Tibial nerve (tissue), 4 donors: ENCODE measurements at regions not wholly inside any gene's neighbourhood (a gene's known extent, or its start where the extent isn't known, plus 50 kb on each side); places are given as distances from the start of the nearest gene placed in this dataset.

ENCODE experiments used
- EP300 ChIP-seq, 2 donors: sonication (generic); formaldehyde crosslinking; IDR thresholded peaks; one replicate each; pipeline ENCODE4 v1.6.1; 2017; ENCODE audit warnings: antibody characterized with exemption in 2 of 2, mild to moderate bottlenecking in 1 of 2
- POLR2A ChIP-seq, 2 donors: fragments of 450-650 bp; IDR thresholded peaks; one replicate each; pipeline ENCODE4 v1.6.1; 2017; ENCODE audit warnings: antibody characterized with exemption in 2 of 2, mild to moderate bottlenecking in 2 of 2, moderate library complexity in 2 of 2
- TF ChIP-seq, protein P1 (sequence below), 5 experiments: fragments of 200-600 bp in 3 of 5; fragments of 450-650 bp in 2 of 5; sonication (generic) in 3 of 5; IDR thresholded peaks; one replicate each; pipeline ENCODE4 v1.5.1; 2016 to 2019; ENCODE audit warnings: antibody characterized with exemption in 5 of 5, mild to moderate bottlenecking in 3 of 5, moderate library complexity in 2 of 5

DNA sequence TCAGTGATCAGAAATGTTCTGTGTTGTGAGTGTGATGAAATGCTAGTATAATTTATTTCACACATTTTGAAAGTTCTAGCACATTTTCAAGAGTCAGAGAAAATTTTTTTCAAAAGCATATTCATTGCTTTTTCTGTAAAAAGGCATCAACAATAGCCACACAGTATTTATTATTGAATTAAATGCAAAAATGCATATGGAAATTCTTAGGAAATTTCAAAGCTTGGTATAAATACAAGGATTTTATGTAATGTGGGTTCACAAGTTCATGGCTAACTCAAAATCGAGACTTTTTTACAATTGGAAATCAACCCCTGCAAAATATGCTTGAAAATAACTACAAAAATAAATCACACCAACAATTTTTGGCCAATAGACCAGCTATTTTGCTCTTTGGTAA, 302.0 kb upstream of the ECI2 start:
- TF ChIP-seq, protein P1, sequence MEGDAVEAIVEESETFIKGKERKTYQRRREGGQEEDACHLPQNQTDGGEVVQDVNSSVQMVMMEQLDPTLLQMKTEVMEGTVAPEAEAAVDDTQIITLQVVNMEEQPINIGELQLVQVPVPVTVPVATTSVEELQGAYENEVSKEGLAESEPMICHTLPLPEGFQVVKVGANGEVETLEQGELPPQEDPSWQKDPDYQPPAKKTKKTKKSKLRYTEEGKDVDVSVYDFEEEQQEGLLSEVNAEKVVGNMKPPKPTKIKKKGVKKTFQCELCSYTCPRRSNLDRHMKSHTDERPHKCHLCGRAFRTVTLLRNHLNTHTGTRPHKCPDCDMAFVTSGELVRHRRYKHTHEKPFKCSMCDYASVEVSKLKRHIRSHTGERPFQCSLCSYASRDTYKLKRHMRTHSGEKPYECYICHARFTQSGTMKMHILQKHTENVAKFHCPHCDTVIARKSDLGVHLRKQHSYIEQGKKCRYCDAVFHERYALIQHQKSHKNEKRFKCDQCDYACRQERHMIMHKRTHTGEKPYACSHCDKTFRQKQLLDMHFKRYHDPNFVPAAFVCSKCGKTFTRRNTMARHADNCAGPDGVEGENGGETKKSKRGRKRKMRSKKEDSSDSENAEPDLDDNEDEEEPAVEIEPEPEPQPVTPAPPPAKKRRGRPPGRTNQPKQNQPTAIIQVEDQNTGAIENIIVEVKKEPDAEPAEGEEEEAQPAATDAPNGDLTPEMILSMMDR (IDR thresholded peaks at IDR 0.05), result no peak
- TF ChIP-seq POLR2A (IDR thresholded peaks at IDR 0.05), result no peak
- TF ChIP-seq EP300 (IDR thresholded peaks at IDR 0.05), result no peak
